ENCODE measurements at regions not wholly inside any gene's neighbourhood (a gene's known extent, or its start where the extent isn't known, plus 50 kb on each side); places are given as distances from the start of the nearest gene placed in this dataset.

GRCh38 chr1:164977561-164977960 is 379.0 kb downstream of the LMX1A start:
- Histone ChIP-seq H3K18ac (ENCODE audit: low read depth, low read length) (no peak overlapping the region), H3K27ac (ENCODE audit: insufficient read depth, low read length) (no peak overlapping the region), H3K4ac (ENCODE audit: low read depth, low read length) (no peak overlapping the region), H3K23ac (ENCODE audit: low read depth, low read length) (no peak overlapping the region), H3K4me1 (ENCODE audit: control insufficient read depth, insufficient read depth, low read length) (no peaks in the 10 kb centered on the region), H3K14ac (replicated peaks; ENCODE audit: low read depth, low read length) (no peak overlapping the region), H2BK120ac (ENCODE audit: low read depth, low read length) (no peak overlapping the region), H3K9me1 (ENCODE audit: insufficient read depth, low read length) (no peaks in the 10 kb centered on the region), H2AK9ac (replicated peaks; ENCODE audit: low read depth, low read length, poor library complexity) (no peak overlapping the region), H4K8ac (ENCODE audit: low read depth in 2 of 2, low read length in 2 of 2) (no peak overlapping the region), H2AFZ (replicated peaks; ENCODE audit: low read length, poor library complexity) (no peak overlapping the region), H2BK20ac (ENCODE audit: low read depth, low read length) (no peak overlapping the region), H3K9me3 (ENCODE audit: control insufficient read depth, insufficient read depth, low read length) (no peaks in the 10 kb centered on the region), H2BK5ac (ENCODE audit: low read depth, low read length, poor library complexity, severe bottlenecking) (no peak overlapping the region), H3K56ac (ENCODE audit: extremely low read depth, insufficient read depth, low read length) (no peak overlapping the region), H4K5ac (ENCODE audit: low read depth, low read length) (no peak overlapping the region), H4K91ac (ENCODE audit: insufficient read depth, low read depth, low read length) (no peak overlapping the region), H2AK5ac (ENCODE audit: low read depth, low read length) (no peak overlapping the region), H3K36me3 (ENCODE audit: control insufficient read depth, insufficient read depth, low read length) (no peaks in the 10 kb centered on the region), H4K20me1 (ENCODE audit: insufficient read depth, low read length) (no peaks in the 10 kb centered on the region), H3K27me3 (ENCODE audit: control insufficient read depth, insufficient read depth, low read length) (no peaks in the 10 kb centered on the region), H3K79me1 (ENCODE audit: low read depth in 1 of 2, low read length in 2 of 2) (no peaks in the 10 kb centered on the region), H3K9ac (ENCODE audit: low read depth, low read length) (no peak overlapping the region), H3K4me2 (ENCODE audit: low read depth, low read length) (no peak overlapping the region), H3K4me3 (ENCODE audit: insufficient read depth, low read depth, low read length) (no peak overlapping the region), H2BK15ac (ENCODE audit: low read depth, low read length) (no peak overlapping the region)
- WGBS, 2 experiments (ENCODE audit: extremely low coverage in 2 of 2, insufficient read length in 1 of 2), result no CpG with 5 or more reads among the region's 3 CpGs
- intact Hi-C loops (cut with micrococcal nuclease) (no loop called here), dilution Hi-C loops (cut with HindIII; ENCODE audit: low sequenced_read_pairs, unreplicated experiment) (no loop called here), in situ Hi-C loops (cut with MboI; ENCODE audit: low sequenced_read_pairs) (no loop called here)
- no TSS peak for BruUV-seq (replicated peaks)
- POLR2A ChIA-PET (ENCODE audit: unreplicated experiment), result no interaction called here
- TF ChIP-seq MAZ (IDR thresholded peaks at IDR 0.05; ENCODE audit: borderline replicate concordance, low read depth, low read length) (no peak), FOS (IDR thresholded peaks at IDR 0.05; ENCODE audit: low read depth, low read length) (no peak), CTCF (conservative IDR thresholded peaks at IDR 0.05; ENCODE audit: low read depth, low read length) (no peak), NFE2L2 (IDR thresholded peaks at IDR 0.05; ENCODE audit: low read depth, low read length) (no peak), RCOR1 (IDR thresholded peaks at IDR 0.05; ENCODE audit: insufficient replicate concordance, low read length) (no peak), RAD21 (IDR thresholded peaks at IDR 0.05; ENCODE audit: low read length) (no peak), POLR2A (IDR thresholded peaks at IDR 0.05; ENCODE audit: low read depth, low read length) (no peak), RFX5 (IDR thresholded peaks at IDR 0.05; ENCODE audit: low read depth, low read length) (no peak), CHD1 (IDR thresholded peaks at IDR 0.05; ENCODE audit: low read depth, low read length) (no peak), ELK1 (IDR thresholded peaks at IDR 0.05; ENCODE audit: borderline replicate concordance, low read depth, low read length) (no peak), USF2 (IDR thresholded peaks at IDR 0.05; ENCODE audit: low read depth, low read length) (no peak), SMC3 (IDR thresholded peaks at IDR 0.05; ENCODE audit: low read depth, low read length) (no peak), MAFK (IDR thresholded peaks at IDR 0.05; ENCODE audit: low read depth, low read length) (no peak), MXI1 (IDR thresholded peaks at IDR 0.05; ENCODE audit: borderline replicate concordance, low read depth, low read length) (no peak), CEBPB (IDR thresholded peaks at IDR 0.05; ENCODE audit: low read depth, low read length) (no peak), BHLHE40 (IDR thresholded peaks at IDR 0.05; ENCODE audit: low read depth, low read length) (no peak)
- DNase-seq, result no peak
- CTCF ChIA-PET, result no interaction called here
- no peak for ATAC-seq (ENCODE audit: low read depth)

All from IMR-90 (cell line).